HepG2 (cell line): ENCODE measurements at regions not wholly inside any gene's neighbourhood (a gene's known extent, or its start where the extent isn't known, plus 50 kb on each side); places are given as distances from the start of the nearest gene placed in this dataset.

ENCODE experiments used
- ATAC-seq: fragments of 200-7000 bp; cut with Tn5 transposase; 3 replicates; pipeline ENCODE4 v1.9.1; 2020; ENCODE audit warnings: mild to moderate bottlenecking, moderate library complexity
- BruUV-seq: library from RNA; stranded (reverse); fragments of 400-500 nt; replicated peaks from 2 replicates; lab custom pipeline; 2021; lab: Mats Ljungman, UMichigan
- CTCF ChIA-PET: fragments of 300-600 bp; formaldehyde crosslinking; extraction: SDS; loops from one replicate; lab custom pipeline; 2021; ENCODE audit warnings: low total read pairs, inconsistent platforms, low intra/inter-chr PET ratio; lab: Yijun Ruan, JAX
- POLR2A ChIA-PET: fragments of 350-600 bp; sonication (Branson Sonifier 250); formaldehyde crosslinking; loops from one replicate; lab custom pipeline; 2020; ENCODE audit warnings: antibody characterized with exemption, inconsistent platforms; lab: Yijun Ruan, JAX
- DNase-seq: peaks from one replicate; pipeline ENCODE4 v3.0.0-alpha.2; 2015; ENCODE audit warnings: low spot score
- FAIRE-seq: peaks from 3 replicates; lab custom pipeline; 2011; peaks lifted over from hg19 to GRCh38; lab: Jason Lieb, UNC
- H2AFZ ChIP-seq: one replicate; pipeline ENCODE4 v1.6.1; 2011; ENCODE audit warnings: low read length, inconsistent platforms
- H3K27ac ChIP-seq: fragments of 300-600 bp; 3 replicates; pipeline ENCODE4 v1.8.0; 2011; ENCODE audit warnings: mixed run types, mild to moderate bottlenecking, mixed read lengths, low read length, inconsistent platforms; ENCODE audit not compliant: insufficient read depth; ENCODE audit errors: extremely low read length
- H3K27me3 ChIP-seq, 2 experiments: fragments of 200-600 bp in 1 of 2; 2 replicates in 1 of 2; 3 replicates in 1 of 2; pipeline versions ENCODE4 v1.6.0 to v1.8.0; 2011; ENCODE audit warnings: low read length in 2 of 2, mild to moderate bottlenecking in 2 of 2, moderate library complexity in 2 of 2, inconsistent platforms in 1 of 2; ENCODE audit not compliant: insufficient read depth in 2 of 2, control insufficient read depth in 1 of 2
- H3K36me3 ChIP-seq, 2 experiments: fragments of 200-600 bp in 1 of 2; replicated peaks in 1 of 2; 2 replicates in 1 of 2; 3 replicates in 1 of 2; pipeline versions ENCODE4 v1.5.1 to v1.8.0; 2011; ENCODE audit warnings: low read length in 2 of 2, inconsistent platforms in 1 of 2; ENCODE audit not compliant: insufficient read depth in 2 of 2, control insufficient read depth in 1 of 2
- H3K4me1 ChIP-seq: 2 replicates; pipeline ENCODE4 v1.5.1; 2012; ENCODE audit warnings: low read length, inconsistent platforms; ENCODE audit not compliant: insufficient read depth
- H3K4me2 ChIP-seq: 2 replicates; pipeline ENCODE4 v1.6.0; 2011; ENCODE audit warnings: low read depth, low read length, inconsistent platforms
- H3K4me3 ChIP-seq, 3 experiments: fragments of 200-600 bp in 1 of 3; sonication (generic), shearing (Covaris generic) in 1 of 3; replicated peaks in 1 of 3; 2 replicates each; pipeline ENCODE4 v1.5.1; 2011 to 2016; ENCODE audit warnings: low read length in 3 of 3, inconsistent platforms in 2 of 3, low read depth in 2 of 3, mild to moderate bottlenecking in 2 of 3, control low read depth in 1 of 3, mixed read lengths in 1 of 3; ENCODE audit not compliant: insufficient read depth in 1 of 3
- H3K79me2 ChIP-seq: one replicate; pipeline ENCODE4 v1.6.1; 2011; ENCODE audit warnings: low read length, inconsistent platforms; ENCODE audit not compliant: insufficient read depth
- H3K9ac ChIP-seq: 2 replicates; pipeline ENCODE4 v1.6.0; 2011; ENCODE audit warnings: mild to moderate bottlenecking, low read depth, low read length, inconsistent platforms; ENCODE audit not compliant: insufficient read depth
- H3K9me3 ChIP-seq: 2 replicates; pipeline ENCODE4 v1.5.1; 2012; ENCODE audit warnings: mild to moderate bottlenecking, low read length
- H4K20me1 ChIP-seq: 2 replicates; pipeline ENCODE4 v1.6.0; 2011; ENCODE audit warnings: inconsistent platforms, mild to moderate bottlenecking, low read length, moderate library complexity; ENCODE audit not compliant: insufficient read depth
- RBAK ChIP-seq: sonication (generic); formaldehyde crosslinking; IDR thresholded peaks from 2 replicates; pipeline ENCODE4 v1.5.1; 2020; ENCODE audit warnings: mild to moderate bottlenecking, missing genetic modification reagents
- TBX3 ChIP-seq: fragments of 450-650 bp; IDR thresholded peaks from 2 replicates; pipeline ENCODE4 v1.6.1; 2017; ENCODE audit warnings: antibody characterized with exemption, mild to moderate bottlenecking, inconsistent platforms, borderline replicate concordance
- TGIF2 ChIP-seq: IDR thresholded peaks from 2 replicates; pipeline ENCODE4 v1.6.1; 2016; ENCODE audit warnings: control low read depth, missing compliant biosample characterization
- ZNF234 ChIP-seq: sonication (generic); formaldehyde crosslinking; conservative IDR thresholded peaks from 2 replicates; pipeline ENCODE4 v1.5.1; 2020; ENCODE audit warnings: mild to moderate bottlenecking, missing genetic modification reagents
- WGBS: methylation state at CpG from one replicate; pipeline ENCODE4 v1.1.6; 2017; ENCODE audit warnings: low lambda C conversion rate; 5-methylcytosine and 5-hydroxymethylcytosine counted together
- in situ Hi-C: cut with HindIII; loops from 2 replicates; pipeline ENCODE4 v1.10.0; 2017; ENCODE audit warnings: low pct_unique_long_range_greater_than_20kb; ENCODE audit not compliant: extremely low pct_ligation_motif_present
- intact Hi-C: fragments of 100-400 bp; cut with micrococcal nuclease; formaldehyde crosslinking; loops from one replicate; pipeline ENCODE4 v1.10.0; 2022; ENCODE audit not compliant: unreplicated experiment
- TF ChIP-seq, protein P1 (sequence below): sonication (generic); formaldehyde crosslinking; IDR thresholded peaks from 2 replicates; pipeline ENCODE4 v1.4.0; 2020; ENCODE audit warnings: mild to moderate bottlenecking, missing genetic modification reagents
- TF ChIP-seq, protein P2 (sequence below): sonication (generic); formaldehyde crosslinking; IDR thresholded peaks from 2 replicates; pipeline ENCODE4 v1.4.0; 2020; ENCODE audit warnings: mild to moderate bottlenecking, missing genetic modification reagents

DNA sequence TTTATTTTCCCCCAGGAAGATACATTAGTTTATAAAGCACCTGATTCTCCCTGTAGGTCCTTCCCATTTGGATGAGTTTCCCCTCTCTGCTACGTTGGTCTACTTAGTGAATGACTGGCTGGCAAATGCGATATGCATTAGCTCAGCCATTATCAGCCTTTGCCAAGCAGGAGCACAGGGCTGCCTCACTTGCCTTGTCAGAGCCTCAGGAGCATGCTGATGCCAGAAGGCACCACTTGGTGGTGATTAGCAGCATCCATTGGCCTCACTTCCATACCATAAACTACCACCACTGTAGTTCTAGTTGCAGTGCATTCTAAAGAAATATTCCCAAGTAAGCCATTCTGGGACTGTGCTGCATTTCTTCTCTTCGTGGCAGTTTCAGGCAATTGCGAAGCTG is 442.8 kb upstream of the CHST9 start:
- no peaks in the 10 kb centered on the region for H3K9me3 ChIP-seq
- intact Hi-C loops = no loop called here
- peaks cover 0 to 1% of the 10 kb centered on the region in 2 experiments; a peak in 2 of 5 replicates for H3K27me3 ChIP-seq
- DNase-seq (no peak), FAIRE-seq (no peak), ATAC-seq (peak; percentile 62)
- in situ Hi-C loops = no loop called here
- no peak overlapping the region for H3K9ac ChIP-seq
- no peak overlapping the region for H3K4me3 ChIP-seq
- ChIA-PET CTCF (no interaction called here), POLR2A (no interaction called here)
- TF ChIP-seq RBAK (CRISPR knock-in tag) (no peak), TBX3 (no peak), ZNF234 (CRISPR knock-in tag) (no peak), TGIF2 (CRISPR knock-in tag) (no peak)
- TF ChIP-seq, protein P1, sequence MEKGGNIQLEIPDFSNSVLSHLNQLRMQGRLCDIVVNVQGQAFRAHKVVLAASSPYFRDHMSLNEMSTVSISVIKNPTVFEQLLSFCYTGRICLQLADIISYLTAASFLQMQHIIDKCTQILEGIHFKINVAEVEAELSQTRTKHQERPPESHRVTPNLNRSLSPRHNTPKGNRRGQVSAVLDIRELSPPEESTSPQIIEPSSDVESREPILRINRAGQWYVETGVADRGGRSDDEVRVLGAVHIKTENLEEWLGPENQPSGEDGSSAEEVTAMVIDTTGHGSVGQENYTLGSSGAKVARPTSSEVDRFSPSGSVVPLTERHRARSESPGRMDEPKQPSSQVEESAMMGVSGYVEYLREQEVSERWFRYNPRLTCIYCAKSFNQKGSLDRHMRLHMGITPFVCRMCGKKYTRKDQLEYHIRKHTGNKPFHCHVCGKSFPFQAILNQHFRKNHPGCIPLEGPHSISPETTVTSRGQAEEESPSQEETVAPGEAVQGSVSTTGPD (CRISPR knock-in tag) = no peak
- TF ChIP-seq, protein P2, sequence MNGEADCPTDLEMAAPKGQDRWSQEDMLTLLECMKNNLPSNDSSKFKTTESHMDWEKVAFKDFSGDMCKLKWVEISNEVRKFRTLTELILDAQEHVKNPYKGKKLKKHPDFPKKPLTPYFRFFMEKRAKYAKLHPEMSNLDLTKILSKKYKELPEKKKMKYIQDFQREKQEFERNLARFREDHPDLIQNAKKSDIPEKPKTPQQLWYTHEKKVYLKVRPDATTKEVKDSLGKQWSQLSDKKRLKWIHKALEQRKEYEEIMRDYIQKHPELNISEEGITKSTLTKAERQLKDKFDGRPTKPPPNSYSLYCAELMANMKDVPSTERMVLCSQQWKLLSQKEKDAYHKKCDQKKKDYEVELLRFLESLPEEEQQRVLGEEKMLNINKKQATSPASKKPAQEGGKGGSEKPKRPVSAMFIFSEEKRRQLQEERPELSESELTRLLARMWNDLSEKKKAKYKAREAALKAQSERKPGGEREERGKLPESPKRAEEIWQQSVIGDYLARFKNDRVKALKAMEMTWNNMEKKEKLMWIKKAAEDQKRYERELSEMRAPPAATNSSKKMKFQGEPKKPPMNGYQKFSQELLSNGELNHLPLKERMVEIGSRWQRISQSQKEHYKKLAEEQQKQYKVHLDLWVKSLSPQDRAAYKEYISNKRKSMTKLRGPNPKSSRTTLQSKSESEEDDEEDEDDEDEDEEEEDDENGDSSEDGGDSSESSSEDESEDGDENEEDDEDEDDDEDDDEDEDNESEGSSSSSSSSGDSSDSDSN (CRISPR knock-in tag) = no peak
- no peak overlapping the region for H3K4me2 ChIP-seq
- BruUV-seq = no TSS peak
- no peaks in the 10 kb centered on the region for H3K36me3 ChIP-seq
- no peaks in the 10 kb centered on the region for H4K20me1 ChIP-seq
- no peaks in the 10 kb centered on the region for H3K79me2 ChIP-seq
- no peaks in the 10 kb centered on the region for H3K4me1 ChIP-seq
- no peak overlapping the region for H2AFZ ChIP-seq
- WGBS = 11% methylated on average over 4 of the region's 4 CpGs
- H3K27ac ChIP-seq = no peak overlapping the region
